ENCODE measurements at regions not wholly inside any gene's neighbourhood (a gene's known extent, or its start where the extent isn't known, plus 50 kb on each side); places are given as distances from the start of the nearest gene placed in this dataset.

DNA sequence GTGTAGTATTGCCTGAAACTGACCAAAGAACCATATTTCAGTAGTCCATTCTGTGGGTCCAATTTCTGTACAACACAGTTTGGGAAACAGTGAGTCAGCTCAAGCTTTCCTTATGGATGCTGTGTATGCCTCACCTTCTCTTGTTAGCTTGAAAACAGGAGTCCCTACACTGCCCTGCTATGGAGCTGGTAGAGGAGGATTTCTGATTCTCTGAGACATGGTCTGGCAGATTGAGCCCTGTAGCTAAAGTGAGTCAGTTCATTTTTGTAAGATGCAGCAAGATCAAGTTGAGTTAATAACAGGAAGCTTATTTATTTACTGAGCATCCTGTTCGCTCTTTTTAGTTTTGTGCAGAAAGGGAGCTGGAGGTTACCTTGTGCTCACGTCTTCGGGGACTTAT, 424.1 kb upstream of the RBMS3 start:
- TF ChIP-seq ZFX (IDR thresholded peaks at IDR 0.05) (no peak), CTCF (conservative IDR thresholded peaks at IDR 0.05) (no peak)
- H3K27ac ChIP-seq: no peak overlapping the region

DNA sequence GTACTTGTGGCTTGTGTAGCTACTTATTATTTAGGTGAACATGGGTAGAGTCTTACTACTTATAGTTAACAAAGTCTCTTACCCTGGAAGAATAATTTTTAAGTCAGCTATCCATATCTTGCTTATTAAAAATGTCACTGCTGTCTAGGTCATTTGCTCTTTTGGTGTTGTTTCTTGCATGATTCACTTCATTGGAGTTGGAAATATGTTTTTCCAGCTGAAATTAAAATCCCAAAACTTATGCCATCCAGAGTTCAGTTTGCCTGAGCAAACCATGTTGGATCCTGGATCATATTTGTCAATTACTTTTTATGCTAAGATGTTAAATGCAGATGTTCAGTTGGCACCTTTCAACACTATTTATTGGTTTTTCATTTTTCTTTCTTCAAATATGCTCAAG, 421.0 kb upstream of the RBMS3 start:
- TF ChIP-seq CTCF (conservative IDR thresholded peaks at IDR 0.05) (no peak), ZFX (IDR thresholded peaks at IDR 0.05) (no peak)
- H3K27ac ChIP-seq: no peak overlapping the region

GRCh38 chr3:28860307-28860706, 420.6 kb upstream of the RBMS3 start:
- H3K27ac ChIP-seq: no peak overlapping the region
- TF ChIP-seq CTCF (conservative IDR thresholded peaks at IDR 0.05): no peak
- TF ChIP-seq ZFX (IDR thresholded peaks at IDR 0.05): no peak

DNA sequence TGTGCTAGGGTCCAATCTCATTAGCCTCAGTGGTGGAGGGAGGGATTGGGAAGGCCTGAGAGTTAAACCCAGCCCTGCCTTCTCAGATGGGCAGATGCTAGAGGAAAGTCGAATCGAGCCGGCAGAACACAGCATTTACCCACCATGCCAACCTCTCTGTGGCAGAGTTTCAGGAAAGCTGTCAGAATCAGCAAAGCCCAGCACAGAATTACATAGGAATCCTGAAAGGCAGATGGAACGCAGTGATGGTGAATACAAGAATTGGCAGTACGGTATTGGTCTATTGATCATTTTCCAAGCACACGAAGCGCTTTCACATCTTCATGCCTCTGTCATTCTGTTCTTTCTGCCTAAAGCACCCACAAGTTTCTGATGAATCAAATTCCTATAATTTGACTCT, 417.7 kb upstream of the RBMS3 start:
- no peak overlapping the region for H3K27ac ChIP-seq
- TF ChIP-seq CTCF (conservative IDR thresholded peaks at IDR 0.05): no peak
- no peak for TF ChIP-seq ZFX (IDR thresholded peaks at IDR 0.05)

GRCh38 chr3:28867836-28868235, 413.0 kb upstream of the RBMS3 start:
- H3K27ac ChIP-seq: no peak overlapping the region

DNA sequence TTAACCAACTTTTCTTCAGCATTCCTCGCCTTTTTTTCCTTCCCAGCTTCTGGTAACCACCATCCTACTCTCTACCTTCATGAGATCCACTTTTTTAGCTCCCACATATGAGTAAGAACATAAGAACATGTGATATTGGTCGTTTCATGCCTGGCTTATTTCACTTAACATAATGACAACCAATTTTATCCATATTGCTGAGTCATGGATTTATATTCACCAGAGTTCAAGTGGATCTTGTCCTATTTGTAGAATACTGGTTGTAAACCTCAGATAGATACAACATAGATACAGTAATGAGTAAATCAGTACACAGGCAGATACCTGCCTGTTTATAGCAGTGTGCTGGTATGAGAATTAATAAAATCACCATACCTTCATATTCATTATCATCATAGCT, 412.0 kb upstream of the RBMS3 start:
- no peak for TF ChIP-seq ZFX (IDR thresholded peaks at IDR 0.05)
- no peak for TF ChIP-seq CTCF (conservative IDR thresholded peaks at IDR 0.05)
- H3K27ac ChIP-seq: no peak overlapping the region

More at GRCh38 chr3:28867836-28868235, 413.0 kb upstream of the RBMS3 start:
- TF ChIP-seq ZFX (IDR thresholded peaks at IDR 0.05): no peak
- TF ChIP-seq CTCF (conservative IDR thresholded peaks at IDR 0.05): no peak

DNA sequence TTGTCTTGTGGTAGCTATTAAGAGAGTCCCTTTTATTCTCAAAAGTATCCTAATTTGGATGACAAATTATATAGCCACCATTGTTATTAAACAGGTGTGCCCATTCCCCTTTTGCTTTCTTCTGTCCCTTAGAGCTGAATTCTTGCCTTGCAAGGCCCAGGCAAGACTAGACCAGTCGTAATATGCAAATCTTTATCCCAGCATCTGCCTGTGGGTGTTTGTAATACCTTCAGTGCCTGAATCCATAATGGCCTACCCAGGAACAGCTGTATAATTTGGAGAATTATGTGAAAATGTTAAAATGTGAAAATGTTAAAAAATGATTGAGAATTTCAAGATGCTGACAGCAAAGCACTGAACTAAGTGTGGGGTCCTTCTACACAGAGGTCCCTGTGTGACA, 403.0 kb upstream of the RBMS3 start:
- no peak for TF ChIP-seq ZFX (IDR thresholded peaks at IDR 0.05)
- TF ChIP-seq CTCF (conservative IDR thresholded peaks at IDR 0.05): no peak
- no peak overlapping the region for H3K27ac ChIP-seq
